GM18868 (cell line): ENCODE measurements at regions not wholly inside any gene's neighbourhood (a gene's known extent, or its start where the extent isn't known, plus 50 kb on each side); places are given as distances from the start of the nearest gene placed in this dataset.

ENCODE experiments used
- ATAC-seq: cut with Tn5 transposase; IDR thresholded peaks from one replicate; pipeline ENCODE4 v1.9.1; 2021; ENCODE audit warnings: mild to moderate bottlenecking, moderate library complexity; ENCODE audit not compliant: unreplicated experiment

GRCh38 chr20:60313191-60313590 is 355.0 kb downstream of the CDH26 start:
- no peak for ATAC-seq

- no peak for ATAC-seq
These were observed 355.4 kb downstream of the CDH26 start for GRCh38 chr20:60313614-60314013.

- no peak for ATAC-seq
These were observed 356.5 kb downstream of the CDH26 start for GRCh38 chr20:60314727-60315126.

GRCh38 chr20:60316476-60317158 is 358.4 kb downstream of the CDH26 start:
- no peak for ATAC-seq

DNA sequence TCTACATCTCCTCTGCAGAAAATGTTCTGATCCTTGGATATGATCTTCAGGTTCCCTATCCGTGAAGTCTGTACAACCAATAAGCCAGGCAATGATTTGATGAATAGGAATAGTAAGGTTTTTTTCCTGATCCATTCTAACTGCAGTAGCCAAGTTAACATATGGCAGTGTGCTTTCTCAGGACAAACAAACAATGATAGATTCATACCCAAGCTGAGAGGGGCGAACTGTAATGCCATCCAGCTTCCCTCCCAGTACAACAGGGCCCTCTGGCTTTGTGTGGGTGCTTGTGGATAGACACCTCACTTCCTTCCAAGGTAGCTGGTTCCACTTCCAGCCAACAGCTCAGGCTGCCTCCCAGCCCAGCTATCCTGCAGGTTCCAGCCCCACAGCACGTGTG is 359.2 kb downstream of the CDH26 start:
- ATAC-seq: no peak

GRCh38 chr20:60321601-60322000 is 363.4 kb downstream of the CDH26 start:
- no peak for ATAC-seq

- no peak for ATAC-seq
These were observed 368.6 kb downstream of the CDH26 start for GRCh38 chr20:60326821-60327220.

GRCh38 chr20:60327971-60328660 is 369.9 kb downstream of the CDH26 start:
- no peak for ATAC-seq

GRCh38 chr20:60330461-60330860 is 372.2 kb downstream of the CDH26 start:
- no peak for ATAC-seq

- no peak for ATAC-seq
These were observed 373.6 kb downstream of the CDH26 start for GRCh38 chr20:60331688-60332300.

- no peak for ATAC-seq
These were observed 374.3 kb downstream of the CDH26 start for GRCh38 chr20:60332523-60332922.

GRCh38 chr20:60334911-60335310 is 376.7 kb downstream of the CDH26 start:
- ATAC-seq: no peak

- ATAC-seq: no peak
These were observed 380.3 kb downstream of the CDH26 start for GRCh38 chr20:60338556-60338955.

DNA sequence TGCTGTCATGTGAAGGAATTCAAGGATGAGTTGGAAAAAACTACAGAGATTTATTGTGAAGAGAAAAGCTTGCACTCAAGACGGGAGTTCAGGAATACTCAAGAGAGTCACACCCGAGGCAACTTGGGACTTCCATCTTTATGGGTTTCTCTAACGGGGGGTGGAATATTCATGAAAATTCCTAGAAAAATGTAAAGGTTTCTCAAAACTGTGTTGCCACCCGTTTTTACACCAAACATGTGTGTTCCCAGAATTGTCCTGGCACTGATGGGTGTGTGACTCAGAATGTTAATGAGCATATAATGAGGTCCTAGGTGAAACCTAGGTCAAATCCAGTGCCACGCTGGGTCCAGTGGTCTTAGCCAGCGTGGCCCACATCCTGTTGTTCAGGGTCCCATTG is 381.5 kb downstream of the CDH26 start:
- no peak for ATAC-seq

GRCh38 chr20:60340232-60340631 is 382.0 kb downstream of the CDH26 start:
- no peak for ATAC-seq

DNA sequence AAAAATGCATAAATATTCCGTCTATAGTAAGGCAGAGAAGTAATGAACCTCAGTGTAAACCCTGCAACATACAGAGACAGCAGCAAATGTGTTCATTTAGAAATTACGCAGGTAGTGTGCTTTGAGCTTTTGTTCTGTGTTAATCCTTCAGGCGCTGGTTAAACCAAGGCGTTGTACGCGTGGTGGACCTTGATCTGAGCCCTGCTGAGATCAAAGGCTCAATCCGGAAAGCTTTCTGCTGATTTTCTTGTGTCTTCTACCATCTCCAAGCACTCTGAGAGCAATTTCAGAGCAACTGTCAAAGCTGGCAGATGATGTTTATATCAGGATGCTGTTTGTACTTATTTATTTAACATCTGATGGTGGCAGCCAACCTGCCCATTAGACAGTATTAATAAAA is 382.8 kb downstream of the CDH26 start:
- no peak for ATAC-seq

GRCh38 chr20:60345106-60345505 is 386.9 kb downstream of the CDH26 start:
- no peak for ATAC-seq

DNA sequence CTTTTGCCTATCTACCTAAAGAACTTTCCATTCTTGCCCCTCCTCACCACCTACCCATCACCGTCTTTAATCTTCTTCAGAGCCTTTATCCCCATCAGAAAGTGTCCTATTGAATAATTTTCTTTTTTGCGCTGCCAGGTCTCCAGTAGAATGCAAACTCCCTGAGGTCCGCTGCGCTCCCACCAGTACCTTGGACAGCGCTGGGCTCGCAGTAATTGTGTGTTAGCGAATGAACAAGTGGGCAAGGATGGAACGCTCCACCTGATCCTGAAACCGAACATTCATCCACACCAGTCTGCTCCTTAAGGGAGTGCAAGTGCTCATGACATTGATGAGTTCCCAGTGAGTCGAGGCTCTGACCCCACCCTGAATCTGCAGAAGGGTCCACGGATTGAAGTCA is 391.2 kb downstream of the CDH26 start:
- ATAC-seq: no peak

- no peak for ATAC-seq
These were observed 393.8 kb downstream of the CDH26 start for GRCh38 chr20:60352017-60352416.

GRCh38 chr20:60352596-60352995 is 394.4 kb downstream of the CDH26 start:
- no peak for ATAC-seq

GRCh38 chr20:60354024-60354580 is 395.9 kb downstream of the CDH26 start:
- no peak for ATAC-seq

- no peak for ATAC-seq
These were observed 399.9 kb downstream of the CDH26 start for GRCh38 chr20:60358101-60358500.
